ENCODE measurements at regions not wholly inside any gene's neighbourhood (a gene's known extent, or its start where the extent isn't known, plus 50 kb on each side); places are given as distances from the start of the nearest gene placed in this dataset.

GRCh38 chrX:127259742-127260141, 440.2 kb downstream of the PRR32 start:
- Mint-ChIP-seq H3K9me3 (ENCODE audit: low read depth) (peaks cover 6% of the 10 kb centered on the region), H3K27ac (no peak overlapping the region), H3K36me3 (ENCODE audit: low read depth) (no peaks in the 10 kb centered on the region), H3K4me3 (no peak overlapping the region), H3K27me3 (no peaks in the 10 kb centered on the region), H3K4me1 (no peaks in the 10 kb centered on the region)
- no peak for ATAC-seq
- ChIA-PET CTCF (no interaction called here), POLR2A (no interaction called here)
- intact Hi-C loops (cut with DNase I, micrococcal nuclease) = no loop called here
- DNase-seq = no peak

GRCh38 chrX:127276326-127276725, 456.8 kb downstream of the PRR32 start:
- POLR2A ChIA-PET = no interaction called here
- Mint-ChIP-seq H3K9me3 (ENCODE audit: low read depth) (no peaks in the 10 kb centered on the region), H3K36me3 (ENCODE audit: low read depth) (no peaks in the 10 kb centered on the region), H3K4me3 (no peak overlapping the region), H3K27me3 (no peaks in the 10 kb centered on the region), H3K27ac (no peak overlapping the region), H3K4me1 (no peaks in the 10 kb centered on the region)
- DNase-seq = no peak
- CTCF ChIA-PET = no interaction called here
- ATAC-seq = no peak
- intact Hi-C loops (cut with DNase I, micrococcal nuclease) = no loop called here

GRCh38 chrX:127300511-127300910, 481.0 kb downstream of the PRR32 start:
- no peak for DNase-seq
- Mint-ChIP-seq H3K36me3 (ENCODE audit: low read depth) (no peaks in the 10 kb centered on the region), H3K9me3 (ENCODE audit: low read depth) (no peaks in the 10 kb centered on the region), H3K4me1 (no peaks in the 10 kb centered on the region), H3K4me3 (no peak overlapping the region), H3K27ac (no peak overlapping the region), H3K27me3 (no peaks in the 10 kb centered on the region)
- ATAC-seq = no peak
- CTCF ChIA-PET = no interaction called here
- intact Hi-C loops (cut with DNase I, micrococcal nuclease) = no loop called here
- POLR2A ChIA-PET = no interaction called here

- intact Hi-C loops (cut with DNase I, micrococcal nuclease) = no loop called here
- ATAC-seq = no peak
- no peak for DNase-seq
- Mint-ChIP-seq H3K4me3 (no peak overlapping the region), H3K27me3 (no peaks in the 10 kb centered on the region), H3K4me1 (no peaks in the 10 kb centered on the region), H3K27ac (no peak overlapping the region), H3K9me3 (ENCODE audit: low read depth) (peaks cover 5% of the 10 kb centered on the region), H3K36me3 (ENCODE audit: low read depth) (no peaks in the 10 kb centered on the region)
- POLR2A ChIA-PET = no interaction called here
- CTCF ChIA-PET = no interaction called here
These were observed 483.3 kb downstream of the PRR32 start for GRCh38 chrX:127302841-127303240.

GRCh38 chrX:127305013-127305412, 485.5 kb downstream of the PRR32 start:
- Mint-ChIP-seq H3K9me3 (ENCODE audit: low read depth) (peaks cover 7% of the 10 kb centered on the region), H3K4me1 (no peaks in the 10 kb centered on the region), H3K36me3 (ENCODE audit: low read depth) (no peaks in the 10 kb centered on the region), H3K4me3 (no peak overlapping the region), H3K27ac (no peak overlapping the region), H3K27me3 (no peaks in the 10 kb centered on the region)
- POLR2A ChIA-PET = no interaction called here
- intact Hi-C loops (cut with DNase I, micrococcal nuclease) = no loop called here
- ATAC-seq = no peak
- no peak for DNase-seq
- CTCF ChIA-PET = no interaction called here

- no peak for DNase-seq
- H3K4me3 Mint-ChIP-seq = no peak overlapping the region
- H3K27me3 Mint-ChIP-seq = no peaks in the 10 kb centered on the region
- intact Hi-C loops (cut with DNase I, micrococcal nuclease) = no loop called here
- H3K36me3 Mint-ChIP-seq (ENCODE audit: low read depth) = no peaks in the 10 kb centered on the region
- H3K9me3 Mint-ChIP-seq (ENCODE audit: low read depth) = peaks cover 7% of the 10 kb centered on the region
- ChIA-PET POLR2A (no interaction called here), CTCF (no interaction called here)
- no peak overlapping the region for H3K27ac Mint-ChIP-seq
- H3K4me1 Mint-ChIP-seq = no peaks in the 10 kb centered on the region
- ATAC-seq = no peak
These were observed 486.7 kb downstream of the PRR32 start for GRCh38 chrX:127306262-127306661.

- Mint-ChIP-seq H3K9me3 (ENCODE audit: low read depth) (peaks cover 2% of the 10 kb centered on the region), H3K27me3 (no peaks in the 10 kb centered on the region), H3K4me1 (no peaks in the 10 kb centered on the region), H3K4me3 (no peak overlapping the region), H3K27ac (no peak overlapping the region), H3K36me3 (ENCODE audit: low read depth) (no peaks in the 10 kb centered on the region)
- DNase-seq (no peak), ATAC-seq (no peak)
- intact Hi-C loops (cut with DNase I, micrococcal nuclease) = no loop called here
- ChIA-PET CTCF (interaction anchor here (0.6 kb wide), 1 partner anchor 1325 kb away, joined by 3 read pairs; no protein-coding TSS in a partner anchor), POLR2A (no interaction called here)
These were observed 494.1 kb downstream of the PRR32 start for GRCh38 chrX:127313635-127314034.

GRCh38 chrX:127317159-127317558, 497.6 kb downstream of the PRR32 start:
- no peak overlapping the region for H3K4me3 Mint-ChIP-seq
- no peaks in the 10 kb centered on the region for H3K27me3 Mint-ChIP-seq
- ChIA-PET POLR2A (no interaction called here), CTCF (no interaction called here)
- H3K9me3 Mint-ChIP-seq (ENCODE audit: low read depth) = no peaks in the 10 kb centered on the region
- no peak overlapping the region for H3K27ac Mint-ChIP-seq
- intact Hi-C loops (cut with DNase I, micrococcal nuclease) = no loop called here
- DNase-seq (no peak), ATAC-seq (no peak)
- no peaks in the 10 kb centered on the region for H3K4me1 Mint-ChIP-seq
- H3K36me3 Mint-ChIP-seq (ENCODE audit: low read depth) = no peaks in the 10 kb centered on the region

GRCh38 chrX:127324128-127324527, 504.6 kb downstream of the PRR32 start:
- Mint-ChIP-seq H3K4me3 (no peak overlapping the region), H3K27ac (no peak overlapping the region), H3K4me1 (no peaks in the 10 kb centered on the region), H3K9me3 (ENCODE audit: low read depth) (no peaks in the 10 kb centered on the region), H3K27me3 (no peaks in the 10 kb centered on the region), H3K36me3 (ENCODE audit: low read depth) (no peaks in the 10 kb centered on the region)
- ATAC-seq (no peak), DNase-seq (no peak)
- intact Hi-C loops (cut with DNase I, micrococcal nuclease) = no loop called here
- ChIA-PET POLR2A (no interaction called here), CTCF (no interaction called here)
